Stimulated activated CD8-positive, alpha-beta memory T cell treated with anti-CD3 and anti-CD28 coated beads, Interleukin-4, amount 100 ng/mL, for 1 hour (primary cell): ENCODE measurements at regions not wholly inside any gene's neighbourhood (a gene's known extent, or its start where the extent isn't known, plus 50 kb on each side); places are given as distances from the start of the nearest gene placed in this dataset.
"Not testable (repeated sequence)": the region's sequence is repeated elsewhere in the genome, so short reads cannot be mapped to it uniquely, and the experiment has no call there.

ENCODE experiments used
- DNase-seq, 2 donors: peaks; one replicate each; pipeline ENCODE4 v3.0.0-alpha.2; 2020; ENCODE audit warnings: low read depth in 2 of 2, low spot score in 1 of 2

GRCh38 chr5:135158982-135159381 is 125.0 kb upstream of the PITX1 start:
- DNase-seq = no peak

- DNase-seq = no peak
Observed at GRCh38 chr5:135158314-135158697, 124.3 kb upstream of the PITX1 start.

- DNase-seq = no peak
Observed at GRCh38 chr5:135157421-135158313, 123.6 kb upstream of the PITX1 start.

- no peak for DNase-seq
Observed at GRCh38 chr5:135156715-135157404, 122.8 kb upstream of the PITX1 start.

GRCh38 chr5:135156337-135156714 is 122.3 kb upstream of the PITX1 start:
- DNase-seq = no peak

- DNase-seq = no peak
Observed at GRCh38 chr5:135155616-135156214, 121.7 kb upstream of the PITX1 start.

GRCh38 chr5:135154961-135155360 is 120.9 kb upstream of the PITX1 start:
- DNase-seq = no peak

- DNase-seq = no peak
Observed at GRCh38 chr5:135154197-135154596, 120.2 kb upstream of the PITX1 start.

GRCh38 chr5:135153661-135154060 is 119.6 kb upstream of the PITX1 start:
- DNase-seq = no peak

- no peak for DNase-seq
Observed at GRCh38 chr5:135153259-135153658, 119.2 kb upstream of the PITX1 start.

- DNase-seq = not testable (repeated sequence)
Observed at GRCh38 chr5:135151660-135152059, 117.6 kb upstream of the PITX1 start.

GRCh38 chr5:135151256-135151655 is 117.2 kb upstream of the PITX1 start:
- DNase-seq = no peak

GRCh38 chr5:135150767-135151166 is 116.7 kb upstream of the PITX1 start:
- no peak for DNase-seq

GRCh38 chr5:135149956-135150723 is 116.1 kb upstream of the PITX1 start:
- DNase-seq = no peak

GRCh38 chr5:135149229-135149955 is 115.4 kb upstream of the PITX1 start:
- DNase-seq = no peak

- no peak for DNase-seq
Observed at GRCh38 chr5:135147294-135148090, 113.5 kb upstream of the PITX1 start.

GRCh38 chr5:135145985-135146384 is 112.0 kb upstream of the PITX1 start:
- no peak for DNase-seq

- not testable (repeated sequence) for DNase-seq
Observed at GRCh38 chr5:135143682-135144081, 109.7 kb upstream of the PITX1 start.

- no peak for DNase-seq
Observed at GRCh38 chr5:135141303-135142268, 107.6 kb upstream of the PITX1 start.
